Left ventricle myocardium inferior (tissue), 1 donor: ENCODE measurements at regions not wholly inside any gene's neighbourhood (a gene's known extent, or its start where the extent isn't known, plus 50 kb on each side); places are given as distances from the start of the nearest gene placed in this dataset.
A peak's percentile ranks its signal among the peaks of the same experiment; 100 is the strongest.

Source experiments
- DNase-seq: peaks from one replicate; pipeline ENCODE4 v3.0.0-alpha.2; 2020
- H3K27ac ChIP-seq: fragments of 200-600 bp; replicated peaks from 2 replicates; pipeline ENCODE4 v1.8.0; 2021
- H3K27me3 ChIP-seq: fragments of 200-600 bp; 2 replicates; pipeline ENCODE4 v1.8.0; 2021; ENCODE audit warnings: low read depth
- H3K36me3 ChIP-seq: fragments of 200-600 bp; 2 replicates; pipeline ENCODE4 v1.8.0; 2021
- H3K4me1 ChIP-seq: fragments of 200-600 bp; 2 replicates; pipeline ENCODE4 v1.8.0; 2021
- H3K4me3 ChIP-seq: fragments of 200-600 bp; 2 replicates; pipeline ENCODE4 v1.8.0; 2021; ENCODE audit warnings: mild to moderate bottlenecking, moderate library complexity
- H3K9me3 ChIP-seq: fragments of 200-600 bp; replicated peaks from 2 replicates; pipeline ENCODE4 v1.8.0; 2021
- CTCF ChIP-seq: fragments of 200-600 bp; IDR thresholded peaks from 2 replicates; pipeline ENCODE4 v1.8.0; 2021; ENCODE audit warnings: antibody characterized with exemption, mild to moderate bottlenecking, borderline replicate concordance
- intact Hi-C: fragments of 100-400 bp; cut with micrococcal nuclease; formaldehyde crosslinking; loops from one replicate; pipeline ENCODE4 v1.11.0; 2022
- donor health status: DM: no; HTN: yes; CAD: no; lungs with severe emphysema.

DNA sequence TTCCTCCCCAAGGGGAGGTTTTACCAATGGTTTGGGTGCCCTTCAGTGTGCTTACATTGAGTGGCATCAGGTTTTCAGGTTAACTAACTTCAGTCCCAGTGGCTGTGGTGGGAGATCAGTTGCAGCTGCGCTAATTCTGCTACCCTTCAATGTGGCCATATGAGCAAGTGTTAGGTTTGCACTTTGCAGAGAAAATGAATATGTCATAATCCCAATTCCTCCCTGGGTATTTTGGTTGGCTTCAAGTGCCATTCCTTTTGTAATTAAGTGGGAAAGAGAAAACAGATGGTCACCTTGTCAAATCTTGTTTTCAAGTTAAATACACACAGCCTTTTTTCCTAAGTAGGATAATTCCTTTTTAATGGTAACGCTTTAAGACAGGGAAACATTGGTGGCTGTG lies 236.2 kb downstream of the TLE4 start:
- intact Hi-C loops: no loop called here
- H3K4me1 ChIP-seq: no peaks in the 10 kb centered on the region

DNA sequence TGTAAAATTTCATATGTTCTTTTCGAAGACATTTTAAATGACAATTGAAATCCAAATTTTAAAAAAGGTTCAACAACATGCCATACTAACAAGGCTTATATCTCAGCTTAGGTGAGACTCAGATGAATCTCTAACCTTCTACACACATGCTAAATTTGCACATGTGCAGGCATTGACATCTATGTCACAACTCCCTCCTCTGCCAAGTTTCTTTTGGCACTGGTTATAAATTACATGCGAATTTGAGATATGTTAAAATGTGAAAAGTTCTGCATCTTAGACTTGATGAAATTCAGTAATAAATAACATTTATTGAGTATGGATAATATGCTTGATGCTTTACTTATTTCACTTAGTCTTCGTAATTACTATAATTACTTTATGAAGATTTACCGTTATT lies 234.3 kb downstream of the TLE4 start:
- H3K27me3 ChIP-seq: peaks cover 5% of the 10 kb centered on the region
- no peak for DNase-seq
- H3K36me3 ChIP-seq: no peaks in the 10 kb centered on the region
- no peaks in the 10 kb centered on the region for H3K4me1 ChIP-seq
- intact Hi-C loops: no loop called here
- no peak overlapping the region for H3K27ac ChIP-seq
- no peaks in the 10 kb centered on the region for H3K9me3 ChIP-seq
- no peak overlapping the region for H3K4me3 ChIP-seq
- no peak for TF ChIP-seq CTCF

More for the DNA sequence above, 236.2 kb downstream of the TLE4 start:
- no peak for DNase-seq
- no peak for TF ChIP-seq CTCF
- H3K27ac ChIP-seq: no peak overlapping the region
- no peaks in the 10 kb centered on the region for H3K36me3 ChIP-seq
- peaks cover 5% of the 10 kb centered on the region for H3K27me3 ChIP-seq
- no peaks in the 10 kb centered on the region for H3K9me3 ChIP-seq
- no peak overlapping the region for H3K4me3 ChIP-seq

DNA sequence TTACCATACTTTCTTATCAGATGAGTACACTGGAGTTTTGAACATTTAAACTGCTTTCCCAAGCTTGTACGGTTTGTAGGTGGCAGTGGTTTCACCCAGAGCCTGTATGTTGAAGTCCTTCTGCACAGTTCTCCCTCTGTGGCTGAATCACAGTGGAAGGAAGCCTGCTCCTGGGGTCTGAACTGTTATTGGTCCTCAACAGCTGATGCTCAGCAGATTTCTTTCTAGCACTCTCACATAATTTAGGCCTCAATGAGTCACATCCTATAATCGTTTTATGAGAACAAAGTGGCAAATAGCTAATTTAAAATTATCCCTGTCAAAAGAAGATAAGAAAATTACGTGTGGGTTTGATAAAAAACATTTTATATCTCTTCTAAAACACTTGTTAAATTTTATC lies 229.7 kb downstream of the TLE4 start:
- Histone ChIP-seq H3K9me3 (no peaks in the 10 kb centered on the region), H3K4me3 (no peak overlapping the region), H3K27me3 (no peaks in the 10 kb centered on the region), H3K27ac (no peak overlapping the region), H3K36me3 (no peaks in the 10 kb centered on the region), H3K4me1 (peaks cover 18% of the 10 kb centered on the region)
- intact Hi-C loops: no loop called here
- no peak for DNase-seq
- no peak for TF ChIP-seq CTCF

- intact Hi-C loops: no loop called here
- Histone ChIP-seq H3K36me3 (no peaks in the 10 kb centered on the region), H3K27me3 (no peaks in the 10 kb centered on the region), H3K9me3 (no peaks in the 10 kb centered on the region), H3K27ac (no peak overlapping the region), H3K4me3 (no peak overlapping the region), H3K4me1 (peaks cover 18% of the 10 kb centered on the region)
- no peak for DNase-seq
- TF ChIP-seq CTCF: no peak
Observed at GRCh38 chr9:79800578-79800977, 228.8 kb downstream of the TLE4 start.

GRCh38 chr9:79799691-79800335 lies 228.0 kb downstream of the TLE4 start:
- Histone ChIP-seq H3K9me3 (no peaks in the 10 kb centered on the region), H3K36me3 (no peaks in the 10 kb centered on the region), H3K4me1 (peaks cover 18% of the 10 kb centered on the region), H3K27me3 (no peaks in the 10 kb centered on the region), H3K27ac (no peak overlapping the region), H3K4me3 (no peak overlapping the region)
- peak; percentile 20 for DNase-seq
- no peak for TF ChIP-seq CTCF
- intact Hi-C loops: no loop called here
